Epidermal melanocyte (primary cell): ENCODE measurements at regions not wholly inside any gene's neighbourhood (a gene's known extent, or its start where the extent isn't known, plus 50 kb on each side); places are given as distances from the start of the nearest gene placed in this dataset.

Experiments used
- DNase-seq: peaks from one replicate; pipeline ENCODE4 v3.0.0; 2011; ENCODE audit warnings: low spot score; ENCODE audit not compliant: insufficient read length

DNA sequence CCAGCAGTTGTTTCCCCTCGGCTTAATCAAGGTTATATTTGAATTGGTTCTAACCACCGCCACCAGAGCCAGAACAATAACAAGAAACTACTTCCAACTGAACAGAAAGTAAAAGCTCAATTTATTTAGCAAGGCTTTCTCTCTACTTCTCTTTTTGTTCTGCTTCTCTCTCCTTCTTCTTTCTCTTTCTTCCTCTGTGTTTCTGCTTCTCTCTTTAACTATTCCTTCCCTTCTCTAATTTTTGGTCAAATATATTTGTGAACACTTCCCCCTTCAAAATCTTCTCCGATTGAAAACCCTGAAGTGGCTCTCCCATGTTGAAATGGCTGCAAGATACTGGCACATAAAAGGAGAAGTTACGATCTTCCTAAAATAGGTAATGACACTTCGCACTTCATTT is 1195.9 kb upstream of the PRKX start:
- DNase-seq, result no peak

DNA sequence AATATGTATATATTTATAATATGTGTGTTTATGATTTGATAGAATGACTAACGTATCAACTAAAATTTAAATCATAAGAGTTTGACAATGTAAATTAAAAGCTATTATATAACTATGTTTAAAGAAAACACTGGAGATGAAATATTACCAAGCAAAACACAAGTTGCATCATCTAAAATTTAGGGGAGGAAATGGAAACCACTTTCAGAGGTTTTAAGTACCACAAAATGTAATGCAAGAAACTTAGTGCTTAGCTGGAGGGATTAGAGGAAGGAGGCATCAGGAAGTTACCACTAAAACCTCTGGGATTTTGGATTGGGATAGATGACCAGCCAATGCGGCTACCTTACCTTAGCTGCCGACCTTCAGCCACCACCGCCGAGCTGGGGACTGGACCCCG is 1192.1 kb upstream of the PRKX start:
- DNase-seq, result no peak

DNA sequence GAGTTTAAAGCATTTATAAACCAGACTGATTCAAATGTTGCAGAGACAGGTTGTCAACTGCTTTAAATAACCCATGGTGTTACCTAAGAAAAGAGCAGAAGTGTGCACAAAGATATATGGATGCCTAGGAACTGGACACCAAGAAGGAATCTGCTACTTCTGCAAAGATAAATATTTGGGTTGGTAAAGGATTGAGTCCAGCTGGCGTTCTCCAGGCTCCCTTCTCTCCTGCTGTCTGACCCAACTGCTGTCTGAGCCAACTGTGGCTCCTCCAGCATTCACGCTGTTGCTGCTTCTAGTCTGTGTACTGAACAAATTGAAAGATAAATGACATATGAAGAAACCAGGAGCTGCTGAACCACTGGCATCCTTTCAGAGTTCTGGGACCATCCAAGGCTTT is 1167.8 kb upstream of the PRKX start:
- DNase-seq, result no peak

DNA sequence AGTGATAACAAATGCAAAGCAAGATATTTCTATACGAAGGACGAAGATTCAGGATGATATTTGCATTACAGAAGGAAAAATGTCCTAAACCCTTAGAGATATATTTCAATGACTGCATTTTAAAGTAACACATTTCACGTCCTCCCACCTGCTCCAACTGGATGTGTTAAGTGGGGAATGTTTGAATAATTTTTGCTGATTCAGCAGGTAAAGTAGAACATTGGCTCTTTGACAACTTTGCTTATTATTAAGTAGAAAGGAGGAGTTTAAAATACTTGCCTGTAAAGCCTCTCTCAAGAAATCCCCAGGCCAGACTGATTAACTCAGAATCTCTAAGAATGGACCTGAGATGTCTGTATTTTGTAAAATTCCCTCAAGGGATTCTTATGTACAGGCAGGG is 1165.2 kb upstream of the PRKX start:
- no peak for DNase-seq

DNA sequence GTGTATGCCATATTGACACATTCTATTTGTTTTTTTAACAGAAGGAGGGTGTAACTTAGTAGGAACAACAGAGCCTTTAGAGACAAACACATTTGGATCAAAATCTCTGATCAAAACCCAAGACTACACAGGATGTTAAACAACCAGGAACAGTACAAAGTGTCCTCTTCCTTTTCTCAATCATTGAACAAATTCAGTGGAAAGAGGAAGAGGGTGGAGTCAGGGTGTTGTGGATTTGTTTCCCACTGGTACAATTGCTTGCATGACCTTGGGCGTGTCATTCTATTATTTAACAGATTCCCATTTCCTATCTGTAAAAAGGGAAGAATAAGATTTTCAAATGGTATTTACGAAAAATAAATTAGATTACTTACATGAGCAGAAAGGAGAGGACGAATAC is 1162.8 kb upstream of the PRKX start:
- DNase-seq, result no peak

DNA sequence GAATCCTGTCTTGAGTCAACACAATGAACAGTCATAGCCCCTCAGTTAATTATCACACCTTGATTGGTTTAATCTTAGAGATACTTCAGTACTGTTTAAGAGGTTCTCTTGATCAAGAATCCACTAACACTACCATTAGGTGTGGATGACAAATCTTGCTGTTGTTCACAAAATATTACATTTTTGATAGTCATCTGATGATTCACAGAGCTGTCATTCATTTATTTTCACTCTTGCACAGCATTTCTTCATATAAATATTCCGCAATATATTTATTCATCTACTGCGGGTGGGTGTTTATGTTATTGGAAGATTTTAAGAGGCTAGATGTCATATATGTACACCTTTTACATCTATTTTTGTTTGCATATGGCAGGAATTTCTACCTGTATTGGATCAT is 1138.1 kb upstream of the PRKX start:
- DNase-seq, result no peak

DNA sequence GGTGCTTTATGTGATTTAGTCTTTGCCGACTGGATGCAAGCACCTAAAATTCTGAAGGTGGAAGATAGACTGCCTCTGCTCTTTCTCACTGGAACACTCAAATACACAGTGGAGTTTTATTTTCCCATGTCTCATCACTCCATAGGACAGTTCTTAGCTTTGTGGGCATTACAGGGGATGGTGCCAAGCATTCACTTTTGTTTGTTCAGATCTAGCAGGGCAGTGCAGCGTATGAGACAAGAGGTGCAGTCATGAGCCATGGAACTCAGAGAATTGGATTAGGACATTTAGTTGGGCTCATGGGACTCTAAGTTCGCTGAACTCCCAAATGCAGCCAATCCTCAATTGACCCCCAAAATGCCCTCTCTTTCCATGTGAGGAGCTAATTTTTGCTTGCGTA is 1136.9 kb upstream of the PRKX start:
- no peak for DNase-seq

DNA sequence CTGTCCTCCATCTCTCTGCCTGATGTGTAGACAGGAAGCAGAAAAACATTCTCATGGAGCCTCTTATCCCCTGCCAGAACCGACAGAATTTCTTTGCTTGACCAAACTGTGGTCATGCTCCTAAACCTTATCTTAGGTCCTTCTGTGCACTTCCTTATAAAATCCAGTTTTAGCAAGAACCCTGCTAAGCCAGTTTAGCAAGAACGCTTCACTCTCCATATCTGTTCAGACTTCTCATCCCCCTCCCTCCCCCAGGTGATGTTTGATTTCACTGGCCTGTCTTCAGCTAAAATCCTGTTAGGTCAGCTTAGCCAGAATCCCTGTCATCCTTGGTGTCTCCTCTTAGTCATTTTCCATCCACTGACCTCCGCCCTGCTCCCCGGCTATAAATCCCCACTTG is 1130.9 kb upstream of the PRKX start:
- DNase-seq, result no peak

DNA sequence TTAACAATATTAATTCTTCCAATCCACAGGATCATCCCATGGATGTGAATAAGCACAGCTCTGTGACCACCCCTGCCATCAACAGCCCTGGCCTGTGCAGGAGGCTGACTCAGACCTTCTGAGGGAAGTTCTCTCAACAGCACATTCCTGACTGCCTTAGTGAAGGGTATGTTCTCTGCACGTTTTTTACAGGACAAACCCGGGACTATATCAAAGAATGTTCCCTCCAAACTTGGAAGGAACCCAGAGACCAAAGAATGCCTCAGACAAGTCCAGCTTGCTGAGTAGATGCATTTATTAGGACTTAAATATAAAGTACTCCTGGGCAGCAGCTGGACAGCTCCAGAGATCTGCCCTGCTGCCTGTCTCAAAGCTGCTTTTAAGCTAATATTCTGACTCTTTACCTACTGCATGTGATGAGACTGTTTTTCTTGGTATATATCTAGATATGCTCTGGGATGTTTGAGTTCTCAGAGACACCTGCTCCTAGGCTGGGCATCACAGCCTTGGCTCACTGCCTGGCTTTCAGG is 1127.8 kb upstream of the PRKX start:
- no peak for DNase-seq

DNA sequence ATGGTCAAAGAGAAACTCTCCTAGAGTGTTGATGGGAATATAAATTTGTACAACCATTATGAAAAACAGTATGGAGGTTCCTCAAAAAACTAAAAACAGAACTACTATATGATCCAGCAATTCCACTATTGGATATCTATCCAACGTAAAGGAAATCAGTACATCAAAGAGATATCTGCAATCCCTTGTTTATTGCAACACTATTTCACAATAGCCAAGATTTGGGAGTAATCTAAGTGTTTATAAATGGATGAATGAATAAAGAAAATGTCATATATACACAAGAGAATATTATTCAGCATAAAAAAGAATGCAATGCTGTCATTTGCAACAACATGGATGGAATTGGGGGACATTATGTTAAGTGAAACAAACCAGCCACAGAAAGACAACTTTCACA is 1118.1 kb upstream of the PRKX start:
- DNase-seq, result no peak

DNA sequence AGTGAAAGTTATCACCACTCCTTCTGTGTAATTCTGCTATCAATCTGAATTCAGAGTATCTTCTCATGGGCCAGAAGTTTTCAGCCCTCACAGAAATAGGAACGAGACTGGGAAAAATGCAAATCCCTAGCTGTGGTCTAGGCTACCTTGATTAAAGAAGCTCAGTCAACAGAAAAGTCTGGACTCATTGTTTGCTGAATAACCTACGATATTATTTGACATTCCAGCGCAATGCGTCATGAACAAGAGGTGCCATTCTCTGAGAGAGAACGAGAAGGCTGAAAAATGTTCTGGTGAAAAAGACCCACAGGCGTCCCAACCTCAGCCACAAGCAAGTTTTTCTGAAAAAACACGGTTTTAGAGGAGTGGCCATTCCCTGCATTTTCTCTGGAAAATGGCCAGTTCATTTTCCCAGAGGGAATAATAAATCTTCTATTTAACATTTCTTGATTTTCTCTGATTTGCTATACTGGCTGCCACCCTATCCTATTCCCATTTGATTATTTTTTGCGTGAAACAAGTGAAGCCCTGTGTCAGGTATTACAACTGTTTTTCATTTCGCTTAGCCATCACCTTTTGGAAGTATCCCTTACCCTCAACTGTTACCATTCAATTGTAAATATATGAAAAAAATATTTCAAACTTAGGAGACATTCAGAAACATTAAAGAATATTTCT is 1117.6 kb upstream of the PRKX start:
- DNase-seq, result no peak

DNA sequence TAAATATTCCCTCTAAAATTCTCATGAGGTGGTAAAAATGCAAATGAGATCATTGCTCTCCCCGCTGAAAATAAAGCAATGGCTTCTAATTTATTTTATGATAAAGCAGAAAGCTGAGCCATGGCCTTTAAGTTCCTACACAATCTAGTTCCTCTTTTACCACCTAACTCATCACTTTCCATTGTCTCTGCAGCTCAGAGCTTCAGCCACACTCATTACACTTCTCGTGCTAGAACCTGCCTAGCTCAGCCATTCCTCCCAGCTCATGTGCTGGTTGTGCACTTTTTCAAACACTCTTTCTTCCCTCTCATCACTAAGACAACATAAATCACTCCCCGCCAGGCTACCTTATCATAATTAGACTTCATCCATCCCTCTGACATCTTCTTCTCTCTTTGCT is 1112.1 kb upstream of the PRKX start:
- DNase-seq, result no peak

DNA sequence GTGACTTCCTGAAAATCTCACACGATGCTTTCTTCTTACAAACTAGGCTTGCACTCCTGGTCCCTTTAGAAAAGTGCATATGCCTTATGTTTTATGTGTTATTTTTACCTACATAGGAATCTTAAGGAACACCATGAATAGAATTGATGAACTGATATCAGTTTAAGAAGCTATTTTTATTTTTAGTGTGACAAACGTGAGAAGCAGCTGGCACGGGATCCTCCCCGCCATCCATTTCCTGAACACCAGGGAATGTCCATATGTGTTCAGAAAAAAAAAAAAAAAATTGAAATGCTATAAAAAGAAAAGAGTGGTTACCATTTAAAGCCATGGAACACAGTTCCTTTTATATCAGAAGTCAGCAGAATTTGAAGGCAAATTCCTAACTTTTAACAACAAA is 1096.1 kb upstream of the PRKX start:
- DNase-seq, result no peak

DNA sequence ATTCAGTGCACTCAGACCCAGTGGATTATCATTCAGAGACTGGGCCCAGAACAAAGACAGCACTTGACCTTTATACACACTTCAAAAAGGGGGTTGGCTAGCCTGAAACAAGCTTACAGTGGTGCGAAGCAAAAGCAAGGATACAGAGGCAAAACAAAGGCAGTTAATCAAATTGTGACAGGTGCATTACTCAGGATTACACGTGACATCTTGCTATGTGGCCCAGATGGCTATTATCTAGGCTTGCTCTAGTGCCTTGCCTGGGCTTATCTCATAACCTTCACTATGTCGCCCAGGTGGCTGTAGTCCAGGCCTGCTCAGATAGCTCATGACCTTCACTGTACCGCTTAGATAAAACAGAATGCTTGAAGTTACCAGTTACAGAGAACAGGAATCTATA is 1092.1 kb upstream of the PRKX start:
- DNase-seq, result no peak

DNA sequence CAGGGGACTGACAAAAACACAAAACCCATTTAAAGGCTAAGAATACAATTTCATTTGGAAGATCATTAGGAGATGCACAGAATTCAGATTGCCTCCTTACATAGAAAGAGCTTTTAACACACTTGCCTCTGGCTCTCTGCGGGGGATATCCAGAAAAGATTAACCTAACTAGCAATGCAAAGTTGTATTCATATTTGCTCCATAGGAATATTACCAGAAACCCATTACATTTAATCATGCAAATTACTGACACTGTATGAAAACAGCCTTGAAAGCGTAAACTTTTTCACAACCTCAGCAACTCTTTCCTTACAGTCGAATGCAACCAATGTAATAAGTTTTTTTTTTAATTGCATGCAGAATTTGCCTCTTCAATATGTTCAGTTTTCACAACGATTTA is 1087.3 kb upstream of the PRKX start:
- no peak for DNase-seq

DNA sequence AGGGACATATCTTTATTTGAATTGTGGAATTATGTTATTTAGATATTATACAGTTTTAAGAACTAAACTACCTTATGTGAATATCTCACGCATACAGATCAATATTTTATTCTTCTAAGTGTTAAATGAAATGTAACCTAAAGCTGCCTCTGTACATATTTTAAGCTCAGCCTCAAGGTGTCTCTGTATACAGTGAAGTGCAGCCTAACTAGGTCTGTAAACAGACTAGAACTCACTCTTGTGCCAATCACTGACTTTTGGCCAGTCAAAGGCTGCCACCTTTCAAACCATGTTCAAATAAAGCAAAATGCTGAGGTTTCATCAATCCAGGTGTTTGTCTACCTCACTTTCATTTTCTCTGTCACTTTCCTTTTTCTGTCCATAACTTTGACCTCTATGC is 1074.5 kb upstream of the PRKX start:
- no peak for DNase-seq

DNA sequence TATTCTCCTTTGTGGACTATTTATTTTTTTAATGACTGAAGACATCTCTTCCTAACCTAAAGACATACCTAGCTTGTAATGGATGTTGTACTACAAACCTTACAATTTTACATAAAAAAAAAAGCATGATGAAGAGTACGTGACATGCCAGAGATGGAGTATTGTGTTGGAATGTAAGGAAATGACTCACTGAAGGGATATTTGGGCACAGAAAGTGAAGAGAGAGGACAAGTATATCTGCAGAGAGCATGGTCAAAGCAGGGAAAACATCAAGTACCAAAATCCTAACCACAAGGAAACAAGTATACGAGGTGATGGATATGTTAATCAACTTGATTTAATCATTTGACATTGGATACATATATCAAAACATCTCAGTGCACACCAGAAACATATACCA is 1051.4 kb upstream of the PRKX start:
- DNase-seq, result no peak

DNA sequence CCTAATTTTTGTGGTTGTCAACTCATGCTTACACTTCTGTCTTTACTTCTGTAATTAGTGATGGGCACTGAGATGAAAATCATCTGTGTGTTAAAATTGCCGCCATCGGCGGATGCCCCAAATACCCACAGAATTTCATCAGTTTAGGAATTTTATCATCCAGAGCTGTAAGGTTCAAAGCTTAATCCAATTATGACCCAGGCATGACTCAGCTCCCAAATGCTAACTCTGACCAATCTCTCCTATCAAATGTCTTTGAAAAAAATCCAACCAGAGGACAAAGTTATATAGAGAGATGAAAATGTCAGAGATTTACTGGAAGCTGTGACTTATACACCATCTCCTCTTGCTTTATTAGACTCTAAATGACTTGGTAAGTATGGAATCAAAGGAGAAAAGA is 1048.7 kb upstream of the PRKX start:
- DNase-seq, result no peak

DNA sequence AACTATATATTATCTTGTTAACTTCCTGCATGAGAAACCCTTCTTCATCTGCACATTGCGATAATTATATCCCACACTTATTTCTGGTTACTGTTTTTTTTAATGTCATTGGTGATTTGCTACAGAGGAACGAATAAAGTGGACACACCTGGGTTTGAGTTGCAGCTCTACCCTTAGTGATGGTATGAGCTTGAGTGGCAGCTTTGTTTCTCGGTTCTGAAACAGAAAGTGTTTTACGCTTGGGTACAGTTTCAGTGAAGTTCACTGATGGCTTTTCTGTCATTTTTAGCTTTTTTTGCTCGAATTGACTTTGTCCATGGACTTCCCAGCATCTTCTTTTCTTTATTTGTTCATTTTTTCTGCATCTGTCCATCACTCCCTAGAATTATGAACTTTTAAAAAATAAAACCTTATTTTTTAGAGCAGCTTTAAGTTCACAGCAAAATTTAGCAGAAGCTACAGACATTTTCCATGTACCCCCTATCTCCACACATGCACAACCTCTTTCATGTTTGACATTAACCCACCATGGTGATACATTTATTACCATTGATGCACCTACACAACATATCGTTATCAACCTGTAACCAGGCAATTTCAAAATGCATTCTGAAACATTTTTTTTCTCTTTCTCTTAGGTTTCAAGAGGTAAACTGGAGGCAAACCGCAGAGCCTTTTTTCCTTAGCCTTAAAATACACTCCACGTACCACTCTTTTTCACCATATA is 1041.6 kb upstream of the PRKX start:
- no peak for DNase-seq

DNA sequence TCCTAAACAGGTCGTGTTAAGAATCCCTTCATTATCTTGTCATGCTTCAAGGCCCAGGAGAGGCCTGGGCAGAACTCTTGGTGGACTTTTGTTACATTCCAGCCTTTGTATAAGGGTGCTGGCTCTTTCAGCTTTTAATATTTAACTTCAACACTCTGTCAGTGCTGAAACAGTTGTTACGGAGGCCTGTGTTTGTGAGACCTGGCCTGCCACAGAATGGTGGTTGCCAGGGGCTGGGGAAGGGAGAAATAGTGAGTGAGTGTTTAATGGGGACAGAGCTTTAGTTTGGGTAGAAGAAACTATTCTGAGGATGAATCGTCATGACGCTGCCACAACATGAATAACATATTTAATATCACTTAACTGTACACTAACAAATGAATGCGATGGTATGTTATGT is 1027.6 kb upstream of the PRKX start:
- DNase-seq, result no peak

DNA sequence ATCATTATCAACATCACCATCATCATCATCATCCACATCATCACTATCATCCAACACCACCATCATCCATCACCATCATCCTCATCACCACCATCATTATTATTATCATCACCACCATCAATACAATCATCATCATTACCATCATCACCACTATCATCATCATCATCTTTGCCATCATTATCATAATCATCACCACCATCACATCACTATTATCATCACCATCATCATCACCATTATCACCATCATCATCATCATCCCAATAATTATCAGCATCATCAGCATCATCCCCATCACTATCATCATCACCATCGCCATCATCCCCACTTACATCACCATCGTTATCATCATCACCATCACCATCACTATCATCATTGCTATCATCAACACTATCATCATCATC is 1021.9 kb upstream of the PRKX start:
- no peak for DNase-seq

DNA sequence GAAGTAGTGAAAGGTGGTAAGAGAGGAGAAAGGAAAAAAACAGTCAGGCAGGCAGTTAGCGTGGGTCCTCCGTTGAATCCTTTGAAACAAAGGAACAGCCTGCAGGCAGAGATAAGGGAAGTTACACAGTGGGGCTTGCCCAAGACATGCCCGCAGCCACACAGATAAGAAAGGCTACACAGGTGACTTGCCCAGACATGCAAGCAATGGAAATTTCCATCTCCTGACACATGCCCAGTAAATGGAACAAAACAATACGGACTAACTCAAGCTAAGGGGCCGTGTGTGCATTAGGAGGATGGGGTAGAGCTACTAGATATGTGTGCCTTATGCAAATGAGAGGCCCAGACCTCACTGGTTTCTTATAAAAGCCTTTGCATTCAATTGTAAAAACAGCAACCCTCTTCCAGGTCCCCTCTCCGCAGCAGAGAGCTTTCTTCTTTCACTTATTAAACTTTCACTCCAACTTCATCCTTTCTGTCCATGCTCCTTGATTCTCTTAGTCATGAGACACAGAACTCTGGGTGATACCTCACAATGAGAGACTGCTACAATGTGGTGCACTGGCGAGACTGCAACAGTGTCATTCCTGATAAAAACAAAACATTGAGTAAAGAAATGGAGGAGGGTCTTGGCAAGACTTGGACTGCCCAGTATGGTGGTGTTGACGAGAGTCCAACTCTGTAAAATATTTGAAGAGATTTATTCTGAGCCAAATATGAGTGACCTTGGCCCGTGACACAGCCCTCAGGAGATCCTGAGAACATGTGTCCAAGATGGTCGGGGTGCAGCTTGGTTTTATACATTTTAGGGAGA is 997.4 kb upstream of the PRKX start:
- DNase-seq, result no peak
